RWPE2 (cell line): ENCODE measurements at regions not wholly inside any gene's neighbourhood (a gene's known extent, or its start where the extent isn't known, plus 50 kb on each side); places are given as distances from the start of the nearest gene placed in this dataset.

Experiments
- ATAC-seq: fragments of 200-7000 bp; cut with Tn5 transposase; 3 replicates; pipeline ENCODE4 v1.9.1; 2021; ENCODE audit warnings: low read depth
- DNase-seq: peaks from one replicate; pipeline ENCODE4 v3.0.0-alpha.2; 2020; ENCODE audit warnings: low spot score
- H3K27ac ChIP-seq: fragments of 450-650 bp; 2 replicates; pipeline ENCODE4 v1.5.1; 2017; ENCODE audit warnings: mild to moderate bottlenecking; ENCODE audit not compliant: poor library complexity, severe bottlenecking
- H3K27me3 ChIP-seq: fragments of 250-450 bp; sonication (Bioruptor Pico); 2 replicates; pipeline ENCODE4 v1.5.1; 2021; ENCODE audit warnings: mild to moderate bottlenecking, moderate library complexity; ENCODE audit not compliant: insufficient read depth, poor library complexity, severe bottlenecking
- H3K36me3 ChIP-seq: fragments of 250-450 bp; sonication (Bioruptor Pico); 2 replicates; pipeline ENCODE4 v1.5.1; 2020; ENCODE audit warnings: low read depth, mild to moderate bottlenecking, moderate library complexity
- H3K4me1 ChIP-seq: fragments of 250-450 bp; sonication (Bioruptor Pico); 2 replicates; pipeline ENCODE4 v1.5.1; 2021; ENCODE audit warnings: mild to moderate bottlenecking, moderate library complexity; ENCODE audit not compliant: insufficient read depth, poor library complexity, severe bottlenecking
- H3K4me3 ChIP-seq: fragments of 250-450 bp; sonication (Bioruptor Pico); 2 replicates; pipeline ENCODE4 v1.5.1; 2021; ENCODE audit warnings: mild to moderate bottlenecking, moderate library complexity; ENCODE audit not compliant: severe bottlenecking
- H3K9me3 ChIP-seq: fragments of 250-450 bp; sonication (Bioruptor Pico); 2 replicates; pipeline ENCODE4 v1.5.1; 2021; ENCODE audit warnings: mild to moderate bottlenecking, moderate library complexity; ENCODE audit not compliant: severe bottlenecking
- CTCF ChIP-seq: fragments of 450-650 bp; IDR thresholded peaks from one replicate; pipeline ENCODE4 v1.5.1; 2017; ENCODE audit warnings: mild to moderate bottlenecking, moderate library complexity; ENCODE audit not compliant: poor library complexity, severe bottlenecking

DNA sequence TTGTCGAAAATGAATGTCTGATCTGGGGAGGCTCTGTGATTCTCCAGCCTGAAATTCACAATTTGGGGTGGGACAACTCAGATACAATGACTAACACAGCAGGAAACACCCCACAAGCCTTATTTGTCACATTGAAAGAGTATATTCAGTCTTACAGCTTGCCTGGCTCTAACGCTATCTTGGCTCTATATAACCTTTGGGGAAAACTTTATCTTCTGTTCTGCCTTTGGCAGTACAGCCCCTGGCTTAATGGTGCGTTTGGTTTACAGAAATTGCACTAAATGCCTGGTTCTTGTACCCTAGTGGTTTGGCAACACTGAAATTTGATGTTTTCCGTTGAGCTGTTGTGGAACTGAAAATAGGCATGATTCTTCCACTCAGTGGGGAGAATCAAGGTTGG lies 178.1 kb upstream of the VEGFC start:
- no peak for TF ChIP-seq CTCF
- no peak overlapping the region for H3K27ac ChIP-seq
- no peak overlapping the region for H3K4me3 ChIP-seq
- ATAC-seq (no peak), DNase-seq (no peak)
- peaks cover 4% of the 10 kb centered on the region for H3K9me3 ChIP-seq
- H3K36me3 ChIP-seq = peaks cover 4% of the 10 kb centered on the region; the same call in 1 of the 2 replicates
- H3K4me1 ChIP-seq = no peaks in the 10 kb centered on the region
- H3K27me3 ChIP-seq = no peaks in the 10 kb centered on the region

- DNase-seq = no peak
- Histone ChIP-seq H3K27ac (no peak overlapping the region), H3K36me3 (peaks cover 4% of the 10 kb centered on the region; the same call in 1 of the 2 replicates), H3K9me3 (peaks cover 4% of the 10 kb centered on the region), H3K27me3 (no peaks in the 10 kb centered on the region), H3K4me1 (no peaks in the 10 kb centered on the region), H3K4me3 (no peak overlapping the region)
- TF ChIP-seq CTCF = no peak
- no peak for ATAC-seq
Measured at GRCh38 chr4:176971576-176972115, 178.9 kb upstream of the VEGFC start.

DNA sequence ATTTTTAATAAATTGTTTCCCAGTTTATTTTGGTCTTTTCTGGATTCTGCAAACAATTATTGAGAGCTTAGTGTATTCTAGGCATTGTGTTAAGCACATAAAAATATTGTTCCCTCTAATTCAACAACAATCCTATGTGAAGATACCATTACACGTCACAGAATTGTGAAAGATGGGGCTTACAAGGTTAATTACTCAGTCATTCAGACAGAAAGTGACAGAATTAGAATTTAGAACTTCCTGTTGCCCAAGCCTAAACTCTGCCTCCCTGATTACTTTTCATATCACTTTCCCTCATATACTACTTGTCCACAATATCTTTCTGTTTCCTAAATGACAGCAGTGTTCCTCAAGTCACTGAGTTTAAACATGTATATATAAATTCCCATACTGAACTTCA lies 186.7 kb upstream of the VEGFC start:
- no peak overlapping the region for H3K27ac ChIP-seq
- H3K4me1 ChIP-seq = peaks cover 8% of the 10 kb centered on the region
- TF ChIP-seq CTCF = no peak
- H3K36me3 ChIP-seq = peaks cover 4% of the 10 kb centered on the region; the same call in 1 of the 2 replicates
- H3K4me3 ChIP-seq = no peak overlapping the region
- peaks cover 4% of the 10 kb centered on the region for H3K9me3 ChIP-seq
- no peak for DNase-seq
- no peaks in the 10 kb centered on the region for H3K27me3 ChIP-seq
- no peak for ATAC-seq

DNA sequence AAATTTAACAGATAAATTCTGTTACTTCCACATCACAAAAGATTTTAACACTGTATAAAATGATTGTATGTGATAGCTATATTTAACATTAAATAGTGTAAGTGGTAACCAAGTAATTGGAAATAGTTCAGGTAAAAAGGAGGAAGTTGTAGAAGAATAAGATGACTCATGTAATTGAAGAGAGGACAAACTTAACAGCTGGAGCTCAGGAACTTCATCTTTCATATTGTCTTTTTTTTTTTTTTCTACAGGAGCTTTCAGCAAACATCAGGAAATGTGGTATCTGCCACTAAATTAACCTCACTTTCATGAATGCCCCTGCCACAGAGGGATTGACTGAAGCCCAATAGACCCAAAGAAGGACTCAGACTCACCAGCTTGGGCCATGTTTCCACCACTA lies 188.4 kb upstream of the VEGFC start:
- H3K4me3 ChIP-seq = no peak overlapping the region
- H3K9me3 ChIP-seq = peaks cover 3% of the 10 kb centered on the region
- no peaks in the 10 kb centered on the region for H3K36me3 ChIP-seq
- H3K27ac ChIP-seq = peak overlapping the region; percentile 35
- peaks cover 8% of the 10 kb centered on the region for H3K4me1 ChIP-seq
- no peaks in the 10 kb centered on the region for H3K27me3 ChIP-seq
- no peak for DNase-seq
- no peak for ATAC-seq
- no peak for TF ChIP-seq CTCF

- Histone ChIP-seq H3K4me3 (no peak overlapping the region), H3K36me3 (no peaks in the 10 kb centered on the region), H3K27me3 (no peaks in the 10 kb centered on the region), H3K27ac (peak overlapping the region; percentile 35), H3K4me1 (peaks cover 8% of the 10 kb centered on the region), H3K9me3 (peaks cover 3% of the 10 kb centered on the region)
- no peak for TF ChIP-seq CTCF
- ATAC-seq (no peak), DNase-seq (no peak)
Measured at GRCh38 chr4:176981551-176981950, 188.8 kb upstream of the VEGFC start.
